GM23338 (cell line): ENCODE measurements at regions not wholly inside any gene's neighbourhood (a gene's known extent, or its start where the extent isn't known, plus 50 kb on each side); places are given as distances from the start of the nearest gene placed in this dataset.

Experiments used
- ATAC-seq: fragments of 200-7000 bp; cut with Tn5 transposase; 3 replicates; pipeline ENCODE4 v1.9.1; 2020
- DNase-seq: peaks from one replicate; pipeline ENCODE4 v3.0.0-alpha.2; 2015; ENCODE audit warnings: low spot score
- H2AFZ ChIP-seq: fragments of 200-600 bp; sonication (generic); 2 replicates; pipeline ENCODE4 v1.8.0; 2016; ENCODE audit warnings: antibody characterized with exemption, mild to moderate bottlenecking, moderate library complexity
- H3F3A ChIP-seq: fragments of 200-600 bp; sonication (generic); replicated peaks from 2 replicates; pipeline ENCODE4 v1.8.0; 2017; ENCODE audit warnings: antibody characterized with exemption, mixed run types, low read depth
- H3K27ac ChIP-seq: fragments of 200-600 bp; sonication (generic); 2 replicates; pipeline ENCODE4 v1.6.1; 2016; ENCODE audit warnings: low read depth
- H3K27me3 ChIP-seq: fragments of 200-600 bp; sonication (generic); 2 replicates; pipeline ENCODE4 v1.8.0; 2016; ENCODE audit warnings: mild to moderate bottlenecking, mixed run types, moderate library complexity; ENCODE audit not compliant: insufficient read depth
- H3K36me3 ChIP-seq: fragments of 200-600 bp; sonication (generic); 2 replicates; pipeline ENCODE4 v1.8.0; 2016; ENCODE audit warnings: mild to moderate bottlenecking; ENCODE audit not compliant: insufficient read depth
- H3K4me1 ChIP-seq: fragments of 200-600 bp; sonication (generic); 2 replicates; pipeline ENCODE4 v1.8.0; 2016; ENCODE audit warnings: mild to moderate bottlenecking, moderate library complexity; ENCODE audit not compliant: insufficient read depth
- H3K4me2 ChIP-seq: fragments of 200-600 bp; sonication (generic); 2 replicates; pipeline ENCODE4 v1.7.1; 2017; ENCODE audit warnings: mixed run types
- H3K4me3 ChIP-seq: fragments of 200-600 bp; sonication (generic); 2 replicates; pipeline ENCODE4 v1.6.1; 2016; ENCODE audit warnings: mixed run types
- H3K79me2 ChIP-seq: fragments of 200-600 bp; sonication (generic); replicated peaks from 2 replicates; pipeline ENCODE4 v1.8.0; 2017; ENCODE audit warnings: mild to moderate bottlenecking; ENCODE audit not compliant: insufficient read depth
- H3K9me2 ChIP-seq: fragments of 200-600 bp; sonication (generic); 2 replicates; pipeline ENCODE4 v1.8.0; 2017; ENCODE audit not compliant: insufficient read depth
- H4K20me1 ChIP-seq: fragments of 200-600 bp; sonication (generic); replicated peaks from 2 replicates; pipeline ENCODE4 v1.8.0; 2017; ENCODE audit warnings: mild to moderate bottlenecking; ENCODE audit not compliant: insufficient read depth
- H3K27ac Mint-ChIP-seq: 2 replicates; pipeline ENCODE4 v1.8.0; 2020; ENCODE audit warnings: inconsistent platforms, mild to moderate bottlenecking, moderate library complexity, mixed read lengths
- H3K27me3 Mint-ChIP-seq: 3 replicates; pipeline ENCODE4 v1.8.0; 2022; ENCODE audit warnings: low read depth, mild to moderate bottlenecking, moderate library complexity, mixed read lengths, inconsistent platforms; ENCODE audit not compliant: insufficient read depth, poor library complexity
- H3K36me3 Mint-ChIP-seq: 3 replicates; pipeline ENCODE4 v1.8.0; 2021; ENCODE audit warnings: low read depth, mild to moderate bottlenecking, inconsistent platforms, moderate library complexity, mixed read lengths
- H3K4me1 Mint-ChIP-seq: 3 replicates; pipeline ENCODE4 v1.8.0; 2020; ENCODE audit warnings: mild to moderate bottlenecking, inconsistent platforms, mixed read lengths
- H3K4me3 Mint-ChIP-seq: 3 replicates; pipeline ENCODE4 v1.8.0; 2021; ENCODE audit warnings: moderate library complexity, mild to moderate bottlenecking, inconsistent platforms, mixed read lengths
- H3K9me3 Mint-ChIP-seq: 3 replicates; pipeline ENCODE4 v1.8.0; 2020; ENCODE audit warnings: moderate library complexity, mild to moderate bottlenecking, inconsistent platforms, mixed read lengths
- CREB1 ChIP-seq: fragments of 250-450 bp; sonication (Bioruptor Pico); IDR thresholded peaks from 2 replicates; pipeline ENCODE4 v1.5.0; 2020; ENCODE audit warnings: low read depth, mild to moderate bottlenecking, moderate library complexity
- CTCF ChIP-seq, 2 experiments: fragments of 200-600 bp in 1 of 2; sonication (generic) in 1 of 2; conservative IDR thresholded peaks; 2 replicates each; pipeline versions ENCODE4 v1.5.1 to v1.6.1; 2016 to 2017; ENCODE audit warnings: antibody characterized with exemption in 2 of 2, low read depth in 2 of 2, mild to moderate bottlenecking in 2 of 2, moderate library complexity in 1 of 2
- ETS1 ChIP-seq: IDR thresholded peaks from 2 replicates; pipeline ENCODE4 v1.6.1; 2016; ENCODE audit warnings: antibody characterized with exemption
- EZH2 ChIP-seq: fragments of 200-600 bp; sonication (generic); IDR thresholded peaks from one replicate; pipeline ENCODE4 v1.8.0; 2017; ENCODE audit warnings: antibody characterized with exemption, mild to moderate bottlenecking, low read depth; ENCODE audit not compliant: unreplicated experiment
- EZH2phosphoT487 ChIP-seq: fragments of 200-600 bp; sonication (generic); IDR thresholded peaks from one replicate; pipeline ENCODE4 v1.8.1; 2018; ENCODE audit warnings: antibody characterized with exemption; ENCODE audit not compliant: unreplicated experiment
- JUNB ChIP-seq: IDR thresholded peaks from one replicate; pipeline ENCODE4 v1.6.1; 2016; ENCODE audit warnings: antibody characterized with exemption; ENCODE audit not compliant: unreplicated experiment
- NANOG ChIP-seq: IDR thresholded peaks from 2 replicates; pipeline ENCODE4 v1.6.1; 2016; ENCODE audit warnings: antibody characterized with exemption, borderline replicate concordance
- POLR2AphosphoS5 ChIP-seq: IDR thresholded peaks from 2 replicates; pipeline ENCODE4 v1.6.1; 2016; ENCODE audit warnings: antibody characterized with exemption, low read depth
- REST ChIP-seq: IDR thresholded peaks from one replicate; pipeline ENCODE4 v1.6.1; 2018; ENCODE audit warnings: antibody characterized with exemption; ENCODE audit not compliant: unreplicated experiment
- STAT1 ChIP-seq: IDR thresholded peaks from one replicate; pipeline ENCODE4 v1.6.1; 2016; ENCODE audit warnings: antibody characterized with exemption; ENCODE audit not compliant: unreplicated experiment
- ZNF114 ChIP-seq: fragments of 250-450 bp; sonication (Bioruptor Pico); IDR thresholded peaks from 2 replicates; pipeline ENCODE4 v1.5.0; 2020; ENCODE audit warnings: mild to moderate bottlenecking, moderate library complexity
- ZNF331 ChIP-seq: fragments of 250-450 bp; sonication (Bioruptor Pico); IDR thresholded peaks from 2 replicates; pipeline ENCODE4 v1.5.0; 2020; ENCODE audit warnings: low read depth, mild to moderate bottlenecking, moderate library complexity
- ZNF462 ChIP-seq: fragments of 250-450 bp; sonication (Bioruptor Pico); IDR thresholded peaks from 2 replicates; pipeline ENCODE4 v1.5.0; 2020; ENCODE audit warnings: mild to moderate bottlenecking, moderate library complexity

- Histone ChIP-seq H3K9me2 (no peaks in the 10 kb centered on the region), H3K4me2 (no peak overlapping the region), H4K20me1 (no peaks in the 10 kb centered on the region), H3K27me3 (no peaks in the 10 kb centered on the region), H3K36me3 (peaks cover 7% of the 10 kb centered on the region; the same call in 1 of the 2 replicates), H3F3A (no peaks in the 10 kb centered on the region), H3K79me2 (no peaks in the 10 kb centered on the region), H3K4me1 (no peaks in the 10 kb centered on the region), H3K4me3 (no peak overlapping the region), H3K27ac (no peak overlapping the region), H2AFZ (no peak overlapping the region)
- no peak for ATAC-seq
- Mint-ChIP-seq H3K9me3 (peaks cover 36% of the 10 kb centered on the region), H3K36me3 (peaks cover 7% of the 10 kb centered on the region; the same call in 2 of the 3 replicates), H3K27ac (no peak overlapping the region), H3K27me3 (peaks cover 2% of the 10 kb centered on the region), H3K4me1 (no peaks in the 10 kb centered on the region), H3K4me3 (no peak overlapping the region)
- no peak for DNase-seq
- TF ChIP-seq ETS1 (no peak), EZH2 (no peak), POLR2AphosphoS5 (no peak), ZNF114 (CRISPR knock-in tag) (no peak), ZNF462 (no peak), EZH2phosphoT487 (no peak), ZNF331 (no peak), REST (no peak), NANOG (no peak), CTCF (conservative IDR thresholded peaks at IDR 0.05; ENCODE audit: low read depth in 2 of 2) (no peak), CREB1 (CRISPR knock-in tag) (no peak), JUNB (no peak), STAT1 (no peak)
These were observed 427.5 kb upstream of the PROX1 start for GRCh38 chr1:213560226-213560625.
